GM12873 (cell line): ENCODE measurements at regions not wholly inside any gene's neighbourhood (a gene's known extent, or its start where the extent isn't known, plus 50 kb on each side); places are given as distances from the start of the nearest gene placed in this dataset.

Source experiments
- TF ChIP-seq, protein P1 (sequence below): IDR thresholded peaks from 2 replicates; pipeline ENCODE4 v1.5.1; 2012; ENCODE audit warnings: low read depth, mild to moderate bottlenecking, moderate library complexity, low read length, control low read depth; ENCODE audit not compliant: insufficient read depth; ENCODE audit errors: missing control alignments

DNA sequence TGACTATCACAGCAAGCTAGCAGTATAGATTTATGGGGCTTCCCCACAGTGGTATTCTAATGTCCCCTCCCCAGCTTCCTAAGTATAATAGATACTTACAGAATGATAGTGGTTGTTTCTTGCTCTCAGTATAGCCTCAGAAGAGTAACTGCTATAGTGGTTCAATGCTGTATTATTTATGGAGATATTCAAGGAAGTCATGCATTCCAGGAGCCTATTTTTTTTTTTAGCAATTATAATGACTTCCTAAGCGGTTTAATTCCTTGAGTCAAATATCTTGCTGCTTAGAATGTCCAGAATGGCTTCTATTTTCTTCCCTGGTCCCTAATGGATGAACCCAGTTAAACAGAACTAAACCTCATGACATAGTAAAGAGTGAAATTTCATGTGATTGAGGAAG lies 451.5 kb upstream of the SEMA3D start:
- TF ChIP-seq, protein P1, sequence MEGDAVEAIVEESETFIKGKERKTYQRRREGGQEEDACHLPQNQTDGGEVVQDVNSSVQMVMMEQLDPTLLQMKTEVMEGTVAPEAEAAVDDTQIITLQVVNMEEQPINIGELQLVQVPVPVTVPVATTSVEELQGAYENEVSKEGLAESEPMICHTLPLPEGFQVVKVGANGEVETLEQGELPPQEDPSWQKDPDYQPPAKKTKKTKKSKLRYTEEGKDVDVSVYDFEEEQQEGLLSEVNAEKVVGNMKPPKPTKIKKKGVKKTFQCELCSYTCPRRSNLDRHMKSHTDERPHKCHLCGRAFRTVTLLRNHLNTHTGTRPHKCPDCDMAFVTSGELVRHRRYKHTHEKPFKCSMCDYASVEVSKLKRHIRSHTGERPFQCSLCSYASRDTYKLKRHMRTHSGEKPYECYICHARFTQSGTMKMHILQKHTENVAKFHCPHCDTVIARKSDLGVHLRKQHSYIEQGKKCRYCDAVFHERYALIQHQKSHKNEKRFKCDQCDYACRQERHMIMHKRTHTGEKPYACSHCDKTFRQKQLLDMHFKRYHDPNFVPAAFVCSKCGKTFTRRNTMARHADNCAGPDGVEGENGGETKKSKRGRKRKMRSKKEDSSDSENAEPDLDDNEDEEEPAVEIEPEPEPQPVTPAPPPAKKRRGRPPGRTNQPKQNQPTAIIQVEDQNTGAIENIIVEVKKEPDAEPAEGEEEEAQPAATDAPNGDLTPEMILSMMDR, result no peak

DNA sequence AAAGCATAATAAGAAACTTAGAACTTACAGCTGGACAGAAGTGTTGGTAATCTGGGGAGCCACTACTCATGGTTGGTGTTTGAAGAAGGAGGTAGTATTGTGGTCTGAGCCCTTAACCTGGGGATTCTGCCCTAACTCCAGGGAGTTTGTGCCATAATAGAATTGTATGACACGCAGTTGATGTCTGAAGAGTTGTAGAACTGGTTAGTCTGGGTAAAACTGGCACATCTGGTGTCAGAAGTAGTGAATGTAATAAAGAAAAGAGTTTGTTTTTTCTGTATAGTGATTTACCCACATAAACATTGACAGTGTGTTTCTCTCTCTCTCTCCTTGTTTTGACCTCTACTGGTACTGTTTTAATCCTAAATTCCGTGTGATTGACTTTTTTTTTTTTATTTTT lies 448.1 kb upstream of the SEMA3D start:
- TF ChIP-seq, protein P1, result no peak

DNA sequence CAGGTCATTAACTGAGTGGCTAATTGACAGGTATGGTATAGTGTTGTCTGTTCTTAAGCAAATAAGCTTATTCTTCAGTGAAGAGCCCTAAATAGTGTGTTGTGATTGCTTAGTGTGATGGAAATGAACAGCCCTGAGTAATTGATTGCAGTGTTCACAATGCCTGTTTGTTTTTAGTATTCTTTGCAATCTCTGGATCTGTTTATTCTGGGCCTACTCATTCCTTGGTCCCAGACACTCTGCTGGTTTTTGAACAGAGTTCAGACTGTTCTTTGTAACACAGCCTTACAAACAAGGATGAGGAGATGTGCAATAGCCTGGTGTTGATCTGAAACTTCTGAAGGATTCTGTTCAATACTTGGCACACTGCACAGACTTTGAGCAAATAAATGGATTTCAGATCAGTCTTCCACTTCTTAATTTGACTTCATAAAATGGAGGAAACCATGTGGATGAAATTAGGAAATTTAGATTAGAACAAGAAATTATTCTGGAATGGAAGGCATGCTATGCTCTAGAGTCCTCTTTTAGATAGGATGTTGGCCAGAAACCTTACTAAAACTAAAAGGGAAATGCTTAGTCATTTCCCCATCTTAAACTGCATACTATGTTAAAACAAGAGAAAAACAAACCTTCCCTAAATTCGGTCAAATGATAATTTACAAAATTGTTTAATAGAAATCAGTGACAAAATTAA lies 444.2 kb upstream of the SEMA3D start:
- TF ChIP-seq, protein P1, result no peak

DNA sequence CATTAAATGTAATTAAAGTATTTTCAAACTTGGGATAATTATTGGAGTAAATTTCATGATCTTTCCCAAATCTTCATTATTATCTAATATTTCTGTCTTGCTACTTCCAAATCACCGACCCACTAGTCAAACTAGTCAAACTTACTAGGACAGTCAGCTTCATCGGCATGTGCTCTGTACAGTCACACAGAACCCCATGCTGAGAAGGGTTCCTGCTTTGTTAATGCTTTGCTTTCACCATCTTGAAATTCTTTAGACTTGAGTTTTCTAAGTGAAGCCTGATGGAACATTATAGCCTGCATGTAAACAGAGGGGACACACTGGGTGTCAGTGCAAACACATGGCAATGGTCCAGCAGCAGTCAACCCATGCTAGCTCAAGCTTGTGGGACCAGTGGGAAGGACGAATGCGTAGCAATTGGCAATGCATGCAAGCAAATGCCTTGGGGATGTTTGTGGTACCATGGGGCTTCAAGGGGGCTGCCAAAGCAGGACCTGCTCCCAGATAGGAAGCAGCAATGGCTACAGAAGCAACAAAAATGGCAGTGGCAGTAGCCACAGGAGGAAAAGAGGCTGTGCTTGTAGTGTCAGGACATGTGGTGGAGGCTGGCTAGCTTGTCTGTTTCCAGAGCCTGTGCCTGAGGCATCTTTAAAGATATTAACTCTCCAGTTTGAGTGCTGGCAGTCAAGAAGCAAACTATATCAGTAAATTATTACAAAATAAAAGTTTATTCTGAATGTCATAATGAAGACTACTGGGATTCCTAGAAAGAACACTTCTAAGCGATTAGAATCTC lies 441.1 kb upstream of the SEMA3D start:
- TF ChIP-seq, protein P1, result no peak

DNA sequence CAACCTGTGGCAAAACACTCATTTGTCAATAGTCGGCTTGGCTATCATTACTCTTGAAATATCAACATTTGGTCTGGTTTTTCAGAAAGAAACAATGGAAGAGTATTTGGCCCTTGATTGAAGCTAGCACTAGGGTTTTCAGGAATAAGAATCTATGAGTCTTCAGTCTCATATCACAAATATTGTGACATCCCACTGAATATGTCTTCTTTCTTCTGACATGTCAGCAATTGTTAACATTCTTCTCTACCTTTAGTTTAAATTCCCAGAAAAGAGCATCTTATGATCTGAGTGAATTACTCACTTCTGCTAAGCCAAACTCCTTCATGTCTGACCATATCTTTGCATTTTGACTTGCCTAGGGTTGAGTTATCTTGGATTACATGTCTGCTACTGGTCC lies 435.2 kb upstream of the SEMA3D start:
- TF ChIP-seq, protein P1, result no peak

DNA sequence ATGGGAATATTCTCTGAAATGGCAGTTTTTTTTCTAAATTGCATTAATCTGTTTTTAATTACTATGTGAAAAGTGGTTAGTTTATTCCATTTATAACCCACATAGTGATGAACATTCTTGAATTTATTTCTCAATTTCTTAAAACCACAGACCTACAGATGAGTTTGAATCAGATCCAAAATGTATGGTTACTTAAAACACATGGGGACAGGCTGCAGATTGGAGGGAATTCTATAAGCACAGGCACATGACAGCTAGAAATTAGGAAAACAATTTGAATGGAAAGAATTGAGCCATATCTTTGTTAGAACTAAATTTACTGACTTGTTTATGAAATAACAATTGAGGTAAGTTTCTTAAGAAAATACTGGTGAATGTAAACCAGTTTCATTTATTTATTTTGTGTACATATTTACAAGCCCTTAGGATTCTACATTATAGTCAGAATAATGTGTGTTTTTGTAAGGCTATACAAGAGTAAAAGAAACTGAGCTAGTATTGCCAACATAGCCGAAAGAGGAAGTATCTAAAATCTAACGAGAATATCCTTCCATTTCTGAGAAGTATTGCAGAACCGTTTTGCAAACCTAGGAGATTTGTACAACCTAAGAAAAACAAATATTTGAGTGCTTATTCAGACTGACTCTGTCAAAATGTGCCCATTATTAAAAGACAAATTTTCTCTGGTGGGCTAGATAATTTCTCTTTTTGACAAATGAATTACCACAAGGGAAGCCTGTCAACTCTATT lies 434.3 kb upstream of the SEMA3D start:
- TF ChIP-seq, protein P1, result no peak

DNA sequence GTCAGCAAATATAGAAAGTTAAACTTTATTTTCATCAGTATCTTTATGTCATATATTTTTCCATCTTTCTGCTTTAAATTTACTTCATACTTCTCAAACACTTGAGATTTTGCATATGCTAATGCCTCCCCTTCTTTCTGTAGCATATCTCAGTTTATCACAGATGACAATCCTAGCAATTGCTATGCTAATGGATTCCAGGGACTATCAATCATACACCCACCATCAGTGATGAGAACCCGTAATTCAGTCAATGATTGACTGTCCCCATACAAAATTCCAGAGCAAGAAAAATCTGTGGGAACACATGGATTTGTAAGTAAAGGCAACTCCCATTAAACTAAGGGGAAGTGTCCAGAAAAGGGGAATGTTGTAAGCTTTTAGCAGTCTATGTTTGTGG lies 432.4 kb upstream of the SEMA3D start:
- TF ChIP-seq, protein P1, result no peak
